ENCODE measurements at regions not wholly inside any gene's neighbourhood (a gene's known extent, or its start where the extent isn't known, plus 50 kb on each side); places are given as distances from the start of the nearest gene placed in this dataset.

DNA sequence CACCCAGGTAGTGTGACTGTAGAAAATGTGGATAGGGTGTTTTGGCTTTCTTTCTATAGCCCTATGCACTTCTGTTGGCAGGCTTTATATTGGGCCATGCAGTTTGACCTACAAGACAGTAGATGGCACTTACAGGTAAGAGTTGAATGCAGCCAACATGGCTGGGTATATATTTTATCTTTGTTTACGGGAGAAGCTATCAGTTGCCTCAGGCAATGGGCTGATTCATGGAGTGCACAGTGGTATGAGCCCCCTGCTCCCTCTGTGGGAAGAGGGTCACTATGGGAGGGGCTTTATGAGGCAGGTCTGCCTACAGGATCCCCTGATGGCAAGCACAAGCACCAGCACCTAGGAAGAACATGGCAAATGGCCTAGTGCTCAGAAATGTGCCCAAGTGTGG, 301.2 kb upstream of the CDIN1 start:
- TF ChIP-seq, protein P1, sequence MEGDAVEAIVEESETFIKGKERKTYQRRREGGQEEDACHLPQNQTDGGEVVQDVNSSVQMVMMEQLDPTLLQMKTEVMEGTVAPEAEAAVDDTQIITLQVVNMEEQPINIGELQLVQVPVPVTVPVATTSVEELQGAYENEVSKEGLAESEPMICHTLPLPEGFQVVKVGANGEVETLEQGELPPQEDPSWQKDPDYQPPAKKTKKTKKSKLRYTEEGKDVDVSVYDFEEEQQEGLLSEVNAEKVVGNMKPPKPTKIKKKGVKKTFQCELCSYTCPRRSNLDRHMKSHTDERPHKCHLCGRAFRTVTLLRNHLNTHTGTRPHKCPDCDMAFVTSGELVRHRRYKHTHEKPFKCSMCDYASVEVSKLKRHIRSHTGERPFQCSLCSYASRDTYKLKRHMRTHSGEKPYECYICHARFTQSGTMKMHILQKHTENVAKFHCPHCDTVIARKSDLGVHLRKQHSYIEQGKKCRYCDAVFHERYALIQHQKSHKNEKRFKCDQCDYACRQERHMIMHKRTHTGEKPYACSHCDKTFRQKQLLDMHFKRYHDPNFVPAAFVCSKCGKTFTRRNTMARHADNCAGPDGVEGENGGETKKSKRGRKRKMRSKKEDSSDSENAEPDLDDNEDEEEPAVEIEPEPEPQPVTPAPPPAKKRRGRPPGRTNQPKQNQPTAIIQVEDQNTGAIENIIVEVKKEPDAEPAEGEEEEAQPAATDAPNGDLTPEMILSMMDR (IDR thresholded peaks at IDR 0.05; ENCODE audit: low read depth, low read length), result peak; percentile 32
- DNase-seq, result peak; percentile 6
- Histone ChIP-seq H3K27ac (no peak overlapping the region), H3K36me3 (no peaks in the 10 kb centered on the region), H3K9me3 (ENCODE audit: severe bottlenecking) (peaks cover 5% of the 10 kb centered on the region), H3K27me3 (ENCODE audit: insufficient read depth, low read depth, severe bottlenecking) (no peaks in the 10 kb centered on the region), H3K4me3 (ENCODE audit: low read depth, low read length) (no peak overlapping the region)

DNA sequence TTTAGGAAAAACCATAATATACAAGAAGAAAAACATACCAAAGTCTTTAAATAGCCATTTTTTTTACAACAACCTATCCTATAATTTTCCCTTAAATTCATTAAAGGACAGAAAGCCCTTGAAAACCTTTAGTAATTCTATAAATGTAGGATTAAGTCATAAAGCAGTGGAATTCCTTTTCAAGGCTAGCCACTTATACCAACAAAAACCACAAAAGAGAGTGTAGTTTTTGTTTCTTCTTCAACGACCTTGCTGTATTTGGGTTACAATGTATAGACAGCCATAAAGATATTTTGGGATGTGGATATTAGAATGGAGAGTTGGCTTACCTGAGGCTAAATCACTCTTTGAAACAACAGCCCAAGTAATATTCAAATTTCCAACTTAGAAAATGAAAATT, 296.6 kb upstream of the CDIN1 start:
- TF ChIP-seq, protein P1 (IDR thresholded peaks at IDR 0.05; ENCODE audit: low read depth, low read length), result no peak

DNA sequence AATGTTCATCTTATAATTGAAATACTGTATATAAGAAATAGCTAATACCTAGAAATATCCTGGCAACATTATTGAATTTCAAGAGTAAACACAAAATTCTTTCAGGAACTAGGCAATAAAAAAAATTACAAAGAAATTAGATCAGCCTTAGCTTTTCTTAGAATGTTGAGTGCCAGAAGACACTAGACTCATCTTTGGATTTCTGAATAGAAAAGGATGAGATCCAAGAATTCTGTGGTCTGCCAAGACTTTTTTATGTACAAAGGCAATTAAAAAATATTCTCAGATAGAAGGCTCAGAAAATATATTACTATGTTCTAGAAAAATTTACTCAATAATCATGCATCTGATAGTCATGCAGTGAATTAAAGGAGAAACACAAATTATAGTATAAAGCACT, 294.5 kb upstream of the CDIN1 start:
- no peak for DNase-seq

More for the DNA sequence above, 296.6 kb upstream of the CDIN1 start:
- no peaks in the 10 kb centered on the region for H3K36me3 ChIP-seq
- H3K9me3 ChIP-seq (ENCODE audit: severe bottlenecking), result peaks cover 5% of the 10 kb centered on the region
- DNase-seq, result no peak
- no peak overlapping the region for H3K4me3 ChIP-seq (ENCODE audit: low read depth, low read length)
- no peaks in the 10 kb centered on the region for H3K27me3 ChIP-seq (ENCODE audit: insufficient read depth, low read depth, severe bottlenecking)
- no peak overlapping the region for H3K27ac ChIP-seq

DNA sequence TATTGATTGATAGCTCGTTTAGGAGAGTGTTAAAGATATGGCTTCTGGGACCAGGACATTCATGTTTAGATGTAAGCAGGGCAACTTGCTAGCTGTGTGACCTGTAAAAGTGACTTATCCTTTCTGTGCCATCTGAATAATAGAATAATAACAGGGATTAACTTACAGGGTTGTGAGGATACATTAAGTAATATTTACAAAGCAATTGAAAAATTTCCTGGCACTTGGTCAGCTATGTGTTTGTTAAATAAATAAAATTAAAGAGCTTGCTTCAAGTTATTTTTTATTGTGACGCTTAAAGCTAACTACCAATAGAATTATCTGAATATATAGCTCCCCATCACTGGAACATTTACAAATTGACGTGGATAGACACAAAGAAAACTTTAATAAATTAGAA, 287.9 kb upstream of the CDIN1 start:
- no peaks in the 10 kb centered on the region for H3K9me3 ChIP-seq (ENCODE audit: severe bottlenecking)
- no peak overlapping the region for H3K27ac ChIP-seq
- H3K36me3 ChIP-seq, result no peaks in the 10 kb centered on the region
- H3K27me3 ChIP-seq (ENCODE audit: insufficient read depth, low read depth, severe bottlenecking), result no peaks in the 10 kb centered on the region
- no peak overlapping the region for H3K4me3 ChIP-seq (ENCODE audit: low read depth, low read length)
- DNase-seq, result no peak
- TF ChIP-seq, protein P1 (IDR thresholded peaks at IDR 0.05; ENCODE audit: low read depth, low read length), result no peak

More for the DNA sequence above, 294.5 kb upstream of the CDIN1 start:
- Histone ChIP-seq H3K27ac (no peak overlapping the region), H3K4me3 (ENCODE audit: low read depth, low read length) (no peak overlapping the region), H3K27me3 (ENCODE audit: insufficient read depth, low read depth, severe bottlenecking) (no peaks in the 10 kb centered on the region), H3K9me3 (ENCODE audit: severe bottlenecking) (no peaks in the 10 kb centered on the region), H3K36me3 (no peaks in the 10 kb centered on the region)
- TF ChIP-seq, protein P1 (IDR thresholded peaks at IDR 0.05; ENCODE audit: low read depth, low read length), result no peak

DNA sequence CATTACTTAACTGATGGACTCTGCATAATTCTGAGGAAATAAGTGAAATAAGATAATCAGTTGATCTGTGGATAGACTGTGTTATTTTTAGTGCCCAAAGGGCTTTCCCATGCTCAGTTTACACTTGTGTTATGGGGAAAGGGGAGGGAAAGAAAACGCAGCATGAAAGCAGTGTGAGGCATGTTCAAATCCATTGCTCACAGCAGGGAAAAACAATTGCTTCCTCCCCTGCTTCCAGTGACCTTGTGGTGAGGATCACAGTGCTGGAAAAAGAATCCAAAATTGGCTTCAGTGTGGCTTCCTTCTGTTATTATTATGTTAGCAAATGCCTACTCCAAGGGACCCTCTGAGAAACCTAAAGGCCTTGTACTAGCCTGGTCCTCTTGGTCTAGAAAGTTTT, 285.1 kb upstream of the CDIN1 start:
- Histone ChIP-seq H3K27me3 (ENCODE audit: insufficient read depth, low read depth, severe bottlenecking) (no peaks in the 10 kb centered on the region), H3K27ac (no peak overlapping the region), H3K36me3 (no peaks in the 10 kb centered on the region), H3K9me3 (ENCODE audit: severe bottlenecking) (no peaks in the 10 kb centered on the region), H3K4me3 (ENCODE audit: low read depth, low read length) (no peak overlapping the region)
- TF ChIP-seq, protein P1 (IDR thresholded peaks at IDR 0.05; ENCODE audit: low read depth, low read length), result no peak
- no peak for DNase-seq

DNA sequence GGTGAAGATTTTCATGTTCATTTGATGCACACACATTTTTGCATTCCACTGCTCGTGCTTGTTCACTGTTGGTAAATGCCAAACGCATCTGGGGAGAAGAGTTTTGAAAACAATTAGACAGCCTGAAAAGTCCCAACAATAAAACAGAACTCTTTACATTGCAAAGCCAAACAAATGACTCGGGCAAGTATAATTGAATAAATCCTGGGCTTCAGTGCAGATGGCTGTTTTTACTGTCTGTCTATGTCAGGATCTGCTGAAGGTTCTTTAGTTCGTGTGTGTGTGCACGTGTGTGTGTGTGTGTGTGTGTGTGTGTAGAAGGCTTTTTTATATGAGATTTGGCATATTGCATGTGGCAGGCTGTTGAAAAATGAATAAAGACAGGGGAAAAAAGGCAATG, 277.5 kb upstream of the CDIN1 start:
- H3K27me3 ChIP-seq (ENCODE audit: insufficient read depth, low read depth, severe bottlenecking), result no peaks in the 10 kb centered on the region
- H3K9me3 ChIP-seq (ENCODE audit: severe bottlenecking), result no peaks in the 10 kb centered on the region
- TF ChIP-seq, protein P1 (IDR thresholded peaks at IDR 0.05; ENCODE audit: low read depth, low read length), result no peak
- no peak overlapping the region for H3K27ac ChIP-seq
- DNase-seq, result no peak
- H3K4me3 ChIP-seq (ENCODE audit: low read depth, low read length), result no peak overlapping the region
- no peaks in the 10 kb centered on the region for H3K36me3 ChIP-seq
